HG03378 (cell line): ENCODE measurements at regions not wholly inside any gene's neighbourhood (a gene's known extent, or its start where the extent isn't known, plus 50 kb on each side); places are given as distances from the start of the nearest gene placed in this dataset.

ENCODE experiments used
- ATAC-seq: cut with Tn5 transposase; IDR thresholded peaks from one replicate; pipeline ENCODE4 v1.9.1; 2021; ENCODE audit warnings: mild to moderate bottlenecking, moderate library complexity; ENCODE audit not compliant: unreplicated experiment

- no peak for ATAC-seq
These were observed 79.7 kb downstream of the VCPKMT start for GRCh38 chr14:50036637-50037036.

DNA sequence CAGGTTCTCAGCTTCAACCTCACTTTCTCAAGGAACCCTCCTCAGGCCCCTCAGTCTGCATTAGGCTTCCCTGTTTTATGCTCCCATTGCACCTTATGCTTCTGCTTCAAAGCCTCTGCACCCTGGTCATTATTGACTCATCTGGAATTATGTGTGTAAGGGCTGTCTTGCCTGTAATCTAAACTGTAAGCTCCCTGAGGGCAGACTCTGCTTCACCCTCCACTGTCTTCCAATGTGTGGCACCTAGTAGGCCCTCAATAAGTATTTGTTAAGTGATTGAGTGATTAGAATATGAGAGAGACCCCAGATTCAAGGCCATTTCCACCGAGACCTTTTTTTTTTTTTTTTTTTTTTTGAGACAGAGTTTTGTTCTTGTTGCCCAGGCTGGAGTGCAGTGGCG lies 79.1 kb downstream of the VCPKMT start:
- ATAC-seq, result no peak

- ATAC-seq, result no peak
These were observed 78.5 kb downstream of the VCPKMT start for GRCh38 chr14:50037852-50038251.

- ATAC-seq, result peak; percentile 93
These were observed 77.8 kb downstream of the VCPKMT start for GRCh38 chr14:50038398-50039119.

DNA sequence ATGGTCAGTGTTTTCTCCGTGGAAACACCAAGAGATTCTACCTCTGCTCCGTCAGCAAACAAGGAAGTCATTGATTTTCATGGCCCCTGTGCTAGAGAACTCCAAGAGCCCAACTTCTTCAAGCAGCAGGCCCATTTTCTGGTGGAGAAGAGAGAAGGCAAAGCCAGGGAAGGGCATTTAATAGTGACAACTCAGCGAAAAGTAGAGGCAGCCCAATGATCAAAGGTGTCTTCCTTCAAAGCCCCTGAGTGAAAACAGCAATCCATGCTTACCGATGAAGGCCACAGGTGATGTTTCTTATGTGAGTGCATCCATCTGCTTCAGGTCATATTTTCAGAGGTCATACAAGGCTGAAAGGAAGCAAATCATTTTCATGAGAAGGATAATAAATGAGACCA lies 77.3 kb downstream of the VCPKMT start:
- no peak for ATAC-seq

DNA sequence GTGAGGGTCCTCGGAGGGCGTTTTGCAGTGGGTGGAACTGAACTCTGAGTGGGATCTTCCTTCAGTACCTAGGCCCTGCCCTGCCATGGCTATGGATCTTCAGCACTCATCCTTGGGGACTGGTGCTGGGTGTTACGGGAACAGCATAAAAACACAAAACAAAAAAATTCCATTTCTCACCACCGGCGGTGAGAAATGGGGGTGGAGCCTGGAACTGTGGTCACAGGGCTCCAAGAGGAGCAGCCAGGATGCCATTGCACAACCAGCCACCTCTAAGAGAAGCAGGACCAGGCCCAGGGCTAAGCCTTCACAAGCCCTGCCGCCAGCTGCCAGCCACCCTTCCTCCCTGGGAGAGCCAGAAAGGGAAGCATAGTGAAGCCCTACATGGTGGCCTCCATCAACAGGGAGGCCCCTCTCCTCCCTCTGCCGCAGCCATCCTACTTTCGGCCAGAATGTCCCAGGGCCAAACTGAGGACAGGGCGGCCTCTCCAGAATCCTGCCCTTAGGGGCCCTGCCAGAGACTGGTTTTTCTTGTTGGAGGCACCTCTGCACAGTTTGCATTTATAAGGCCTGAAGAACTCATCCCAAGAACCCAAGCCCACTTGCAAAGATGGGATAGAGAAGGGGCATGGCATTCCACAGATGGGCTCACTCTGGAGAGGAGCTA lies 76.5 kb downstream of the VCPKMT start:
- ATAC-seq, result no peak

DNA sequence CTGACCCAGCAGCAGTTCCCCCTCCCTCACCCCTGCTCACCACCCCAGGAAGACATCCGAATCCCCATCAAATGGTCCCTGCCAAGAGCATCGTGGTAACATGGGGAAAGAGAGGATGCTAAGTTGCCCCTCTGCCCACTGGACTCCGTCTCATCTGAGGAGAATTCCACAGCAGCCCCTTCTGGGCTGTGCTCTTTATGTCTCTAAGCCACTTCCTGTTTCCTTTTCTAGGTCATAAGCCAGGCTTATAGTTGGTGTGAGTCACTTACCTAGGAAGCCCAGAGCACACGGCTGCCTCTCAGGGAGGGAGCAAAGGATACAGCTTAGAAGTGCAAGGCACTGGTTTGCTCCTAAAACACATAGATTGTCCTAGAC lies 76.0 kb downstream of the VCPKMT start:
- ATAC-seq, result no peak

DNA sequence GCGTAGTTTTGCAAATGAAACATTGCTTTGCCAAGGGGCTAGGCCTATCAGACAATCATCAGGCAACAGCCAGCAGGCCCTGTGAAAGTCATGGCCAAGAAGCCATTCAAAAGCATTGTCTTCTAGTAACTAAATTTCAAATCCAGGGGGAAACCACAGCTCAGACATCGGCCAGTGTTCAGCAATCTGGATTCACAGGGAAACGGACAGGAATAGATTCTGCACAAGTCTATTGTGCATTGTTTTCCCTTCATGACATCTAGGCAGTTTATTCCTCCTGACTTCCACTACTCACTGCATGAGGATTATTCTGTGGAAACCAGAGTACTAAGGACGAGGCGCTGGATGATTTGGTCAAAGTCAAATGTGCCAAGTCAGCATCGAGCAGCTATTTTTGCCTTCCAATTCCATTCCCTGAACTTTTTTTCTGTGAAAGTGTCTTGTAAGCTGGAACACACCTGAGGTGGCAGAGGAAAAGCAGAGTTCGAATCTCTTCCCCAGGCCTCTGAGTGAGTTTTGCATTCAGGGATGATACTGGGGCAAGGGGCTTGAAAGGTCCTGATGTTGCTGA lies 75.4 kb downstream of the VCPKMT start:
- ATAC-seq, result no peak

- ATAC-seq, result no peak
These were observed 74.4 kb downstream of the VCPKMT start for GRCh38 chr14:50041980-50042379.

- ATAC-seq, result no peak
These were observed 72.2 kb downstream of the VCPKMT start for GRCh38 chr14:50044042-50044651.

DNA sequence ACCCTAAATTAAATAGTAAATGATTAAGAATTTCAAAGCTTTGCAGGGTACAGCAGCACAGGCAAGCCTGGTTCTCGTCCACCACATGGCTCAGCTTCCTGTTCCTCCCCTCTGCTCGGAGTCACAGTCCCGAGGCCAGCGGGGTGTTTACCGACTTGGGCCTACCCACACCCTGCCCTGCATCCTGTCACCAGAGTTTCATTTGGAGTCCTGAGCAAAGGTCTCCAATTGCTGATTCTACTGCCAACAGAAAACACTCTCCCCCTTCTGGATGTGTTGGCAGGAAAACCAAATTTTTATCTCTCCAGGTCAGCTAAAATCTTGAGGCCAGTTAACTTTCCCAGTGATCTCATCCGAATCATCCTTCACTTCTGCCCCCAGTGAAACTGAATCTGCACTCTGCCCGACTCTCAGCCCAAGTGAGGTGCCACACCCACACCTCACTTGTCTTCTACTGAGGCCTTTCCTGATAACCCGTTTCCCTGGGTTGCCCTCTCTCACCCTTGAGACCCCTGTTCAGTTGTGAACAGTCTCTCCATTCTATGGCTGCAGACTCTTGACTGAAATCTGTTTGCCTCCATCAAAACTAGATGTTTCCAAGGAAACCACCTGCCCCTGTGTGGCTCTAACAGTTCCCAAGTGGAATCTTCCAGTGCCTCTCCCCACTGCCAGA lies 71.2 kb downstream of the VCPKMT start:
- ATAC-seq, result peak; percentile 67

GRCh38 chr14:50045837-50046236 lies 70.5 kb downstream of the VCPKMT start:
- ATAC-seq, result no peak

DNA sequence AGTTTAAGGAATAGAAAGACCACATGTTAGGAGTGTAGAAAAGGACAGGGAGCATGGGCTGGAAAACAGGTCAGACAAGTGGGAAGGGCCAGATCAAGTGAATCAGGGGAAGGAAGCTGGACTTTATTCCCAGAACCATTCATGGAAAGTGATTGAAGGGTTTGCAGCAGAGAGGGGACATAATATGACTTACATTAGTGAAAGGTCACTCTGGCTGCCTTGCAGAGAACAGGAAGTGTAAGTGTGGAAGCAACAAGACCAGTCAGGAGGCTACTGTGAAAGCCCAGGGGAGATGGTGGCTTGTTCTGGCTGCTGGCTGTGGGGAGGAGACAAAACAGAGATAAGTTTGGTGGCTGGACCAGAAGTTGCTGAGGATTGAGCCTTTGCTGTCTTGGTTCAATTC lies 69.1 kb downstream of the VCPKMT start:
- ATAC-seq, result peak; percentile 81

- no peak for ATAC-seq
These were observed 67.3 kb downstream of the VCPKMT start for GRCh38 chr14:50049093-50049492.

- ATAC-seq, result no peak
These were observed 66.4 kb downstream of the VCPKMT start for GRCh38 chr14:50049703-50050570.

- ATAC-seq, result no peak
These were observed 65.3 kb downstream of the VCPKMT start for GRCh38 chr14:50051106-50051505.

DNA sequence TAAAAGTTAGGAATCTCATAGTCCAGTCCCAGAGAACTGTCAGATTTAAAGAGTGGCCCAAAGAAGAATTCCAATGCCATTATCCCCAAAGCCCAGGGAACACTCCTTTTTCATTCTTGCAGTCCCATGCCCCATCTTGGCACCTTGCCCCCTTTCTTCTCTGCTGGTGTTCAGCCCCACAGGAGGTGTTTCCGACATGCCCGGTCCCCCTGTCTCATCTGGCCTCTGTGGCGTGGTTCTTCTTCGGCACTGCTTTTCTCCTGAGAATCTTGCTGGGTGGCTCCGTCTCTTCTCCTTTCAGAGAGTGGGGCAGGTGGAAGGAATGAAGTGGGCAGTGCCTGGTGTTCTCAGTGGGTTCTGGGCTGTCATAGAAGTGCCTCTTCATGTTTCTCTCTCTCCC lies 64.7 kb downstream of the VCPKMT start:
- ATAC-seq, result no peak

DNA sequence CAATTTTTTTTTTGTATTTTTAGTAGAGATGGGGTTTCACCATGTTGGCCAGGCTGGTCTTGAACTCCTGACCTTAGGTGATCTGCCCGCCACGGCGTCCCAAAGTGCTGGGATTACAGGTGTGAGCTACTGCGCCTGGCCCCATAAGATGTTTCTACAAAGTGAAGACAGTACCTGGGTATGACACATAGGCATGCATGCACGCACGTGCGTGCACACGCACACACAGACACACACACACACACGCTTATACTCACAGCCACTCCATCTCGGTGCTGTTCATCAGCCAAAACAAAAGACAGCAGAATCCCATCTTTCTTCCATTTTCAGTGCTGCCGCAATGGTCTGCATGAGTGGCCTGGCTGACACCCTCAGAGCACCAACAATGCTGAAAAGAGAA lies 63.9 kb downstream of the VCPKMT start:
- no peak for ATAC-seq

- no peak for ATAC-seq
These were observed 62.4 kb downstream of the VCPKMT start for GRCh38 chr14:50053935-50054334.

DNA sequence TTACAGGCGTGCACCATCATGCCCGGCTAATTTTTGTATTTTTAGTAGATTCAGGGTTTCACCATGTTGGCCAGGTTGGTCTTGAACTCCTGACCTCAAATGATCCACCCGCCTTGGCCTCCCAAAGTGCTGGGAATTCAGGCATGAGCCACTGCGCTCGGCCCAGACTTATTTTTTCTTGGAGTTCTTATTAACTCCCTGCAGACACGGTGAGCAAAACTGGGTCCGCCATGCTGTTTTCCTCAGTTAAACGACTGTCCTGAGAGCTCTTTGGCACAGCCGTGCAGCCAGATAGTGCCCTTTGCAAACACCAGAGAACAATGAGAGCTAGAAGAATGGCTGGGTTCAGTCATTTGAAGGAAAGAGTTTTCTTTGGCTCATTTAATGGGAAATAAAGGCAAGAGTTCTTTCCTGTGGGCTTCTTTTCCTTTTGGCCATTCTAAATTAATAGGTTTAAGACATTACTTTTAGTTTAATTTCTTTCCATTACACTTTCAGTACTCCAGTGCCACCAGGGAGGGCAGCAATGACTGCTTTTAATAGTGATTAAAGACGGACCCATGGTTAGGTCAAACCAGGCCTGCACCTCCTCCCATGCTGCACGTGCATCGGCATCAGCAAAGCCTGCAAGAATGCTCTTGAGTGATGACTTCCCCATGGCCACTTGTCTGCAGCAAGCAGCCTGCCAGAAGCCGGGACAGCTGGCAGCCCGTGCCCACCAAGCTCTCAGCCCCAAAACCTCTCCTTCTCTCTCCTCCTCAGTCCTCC lies 60.7 kb downstream of the VCPKMT start:
- no peak for ATAC-seq
